ENCODE measurements at regions not wholly inside any gene's neighbourhood (a gene's known extent, or its start where the extent isn't known, plus 50 kb on each side); places are given as distances from the start of the nearest gene placed in this dataset.

DNA sequence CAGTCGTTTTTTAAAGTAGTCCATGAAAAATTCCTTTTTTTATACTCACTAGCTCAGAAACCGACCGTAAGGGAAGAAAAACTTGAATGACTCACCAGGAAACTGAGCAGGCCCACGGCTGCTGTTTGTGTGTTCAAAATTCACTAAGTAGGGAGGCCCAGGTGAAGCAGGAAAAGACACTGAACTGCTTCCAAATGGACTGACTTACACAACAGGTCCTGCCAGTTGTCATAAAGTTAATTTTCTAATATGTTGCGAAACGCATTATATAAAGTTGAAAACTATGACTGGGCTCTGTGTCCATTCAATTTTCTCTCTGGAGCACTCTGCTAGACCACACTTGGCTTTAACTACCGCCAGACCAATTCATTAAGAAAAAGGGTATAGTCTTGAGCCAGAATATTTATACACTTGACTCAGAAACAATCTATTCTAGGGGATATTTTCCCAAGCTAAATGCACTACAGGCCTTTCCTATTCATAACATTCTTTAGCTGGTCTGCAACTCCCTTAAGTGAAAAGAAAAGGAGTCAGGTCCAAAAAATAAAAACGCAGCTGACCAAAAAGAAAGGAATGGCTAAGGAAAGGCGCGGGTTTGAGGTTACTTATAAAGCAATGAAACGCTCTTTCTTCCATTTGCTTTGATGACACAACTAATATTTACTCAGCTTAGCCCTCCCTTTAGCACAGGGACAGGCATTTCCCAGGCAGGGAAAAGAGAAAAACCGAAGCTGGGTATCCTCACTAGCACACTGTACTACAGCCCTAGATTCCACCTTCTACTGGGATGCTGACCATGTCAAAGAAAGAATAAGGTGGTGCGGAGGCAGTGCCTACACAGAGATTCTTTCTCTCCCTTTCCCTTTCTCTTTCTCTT lies 306.3 kb upstream of the ESRRG start:
- DNase-seq: no peak

DNA sequence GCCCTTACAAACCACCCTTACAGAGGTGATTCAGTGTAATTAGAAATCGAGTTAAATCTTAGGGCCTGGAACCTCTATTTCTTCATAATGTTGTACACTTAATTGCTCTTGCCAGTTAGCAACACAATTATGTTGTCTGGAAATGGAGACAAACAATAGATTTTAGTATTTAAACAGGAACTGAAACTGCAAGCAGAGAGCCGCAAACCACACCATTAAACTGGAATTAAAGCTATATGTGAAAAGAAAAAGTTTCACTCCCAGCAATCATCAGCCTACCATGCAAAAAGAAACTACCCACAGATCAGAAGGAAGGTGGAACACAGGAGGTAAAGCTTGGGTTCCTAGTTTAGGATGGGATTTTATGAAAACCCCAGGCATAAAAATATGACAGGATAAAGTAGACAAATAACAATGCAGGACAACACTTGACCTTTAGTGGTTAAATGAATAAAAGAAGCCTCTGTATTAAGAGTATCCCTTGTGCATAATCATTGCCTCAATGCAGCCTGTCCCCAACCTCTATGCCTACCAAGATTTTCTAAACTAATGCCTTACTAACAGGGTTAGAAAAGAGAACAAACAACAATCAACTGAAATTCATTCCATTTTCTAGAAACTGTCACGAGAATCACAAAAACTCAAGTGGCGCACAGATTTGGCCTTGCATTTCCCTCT lies 304.3 kb upstream of the ESRRG start:
- no peak for DNase-seq

DNA sequence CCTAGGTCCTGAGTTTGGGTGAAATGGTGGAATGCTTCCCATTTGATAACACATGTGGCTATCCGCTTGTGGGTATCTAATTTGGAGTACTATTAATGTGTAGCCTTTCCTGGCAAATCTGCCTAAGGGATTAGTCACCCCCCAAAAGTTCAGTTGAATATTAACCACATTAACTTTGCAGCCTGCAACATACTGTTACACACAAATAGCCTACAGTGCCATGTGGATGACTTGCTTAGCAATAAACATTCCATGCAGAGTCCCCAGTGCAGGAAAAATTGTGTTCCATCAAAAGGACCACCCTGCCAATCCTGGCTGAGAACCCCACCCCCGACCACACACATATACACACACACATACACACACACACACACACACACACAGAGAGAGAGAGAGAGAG lies 303.3 kb upstream of the ESRRG start:
- DNase-seq: no peak

DNA sequence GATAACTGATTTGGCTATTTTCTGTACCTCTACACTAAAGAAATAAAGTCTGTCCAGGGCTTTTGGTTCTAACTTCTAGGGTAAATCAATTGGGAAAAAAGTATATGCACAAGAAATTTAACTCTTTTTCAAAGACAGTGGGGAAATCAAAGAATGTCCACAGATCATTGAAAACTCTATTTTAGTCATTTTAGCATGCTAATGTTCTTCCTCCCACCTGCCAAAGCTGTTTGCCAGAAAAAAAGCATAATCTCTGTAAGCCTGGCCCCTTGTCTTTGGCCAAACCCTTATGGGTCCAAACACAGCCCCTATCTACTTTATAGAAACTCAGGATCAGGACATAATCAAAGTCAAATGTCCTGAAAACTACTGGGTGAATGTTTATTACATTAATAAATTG lies 302.2 kb upstream of the ESRRG start:
- DNase-seq: no peak

- no peak for DNase-seq
Observed at GRCh38 chr1:217024911-217025310, 301.7 kb upstream of the ESRRG start.

GRCh38 chr1:217021956-217022355 lies 298.7 kb upstream of the ESRRG start:
- no peak for DNase-seq

DNA sequence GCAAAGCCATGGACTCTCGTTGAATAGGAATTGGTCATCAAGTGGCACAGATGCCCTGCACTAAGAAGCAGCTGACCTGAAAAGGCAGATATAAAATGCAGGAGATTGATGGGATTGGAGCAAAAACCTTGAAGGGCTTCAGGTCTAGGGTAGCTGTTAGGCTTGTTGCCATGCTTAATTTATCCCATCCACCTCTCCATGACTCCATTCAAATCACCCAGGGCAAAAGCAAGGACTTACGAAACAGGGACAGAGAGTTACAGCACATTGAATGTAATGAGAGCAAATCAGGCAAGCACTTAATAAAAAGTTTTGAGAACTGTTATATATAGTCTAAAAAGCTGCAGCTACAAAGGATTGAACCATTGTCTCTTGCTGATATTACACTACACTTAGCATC lies 298.2 kb upstream of the ESRRG start:
- no peak for DNase-seq

DNA sequence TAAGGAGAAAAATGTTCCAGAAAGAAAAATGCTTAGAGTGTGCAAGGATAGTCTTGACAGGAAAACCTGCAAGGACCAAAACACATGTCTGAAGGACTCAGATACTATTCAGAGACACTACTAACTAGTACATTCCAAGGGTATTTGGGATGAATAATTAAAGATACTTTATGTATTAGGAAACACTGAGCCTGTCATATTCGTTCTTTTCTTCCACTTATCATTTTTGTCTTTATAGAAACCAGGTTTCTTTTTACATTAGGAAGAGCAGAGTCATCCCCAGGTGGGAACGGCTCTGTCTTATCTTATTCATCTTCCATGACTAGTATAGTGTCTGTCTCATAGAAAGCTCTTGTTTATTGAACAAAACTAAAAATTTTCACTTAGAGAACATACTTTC lies 296.2 kb upstream of the ESRRG start:
- DNase-seq: no peak

GRCh38 chr1:217018648-217019047 lies 295.4 kb upstream of the ESRRG start:
- no peak for DNase-seq

GRCh38 chr1:217017165-217017564 lies 293.9 kb upstream of the ESRRG start:
- no peak for DNase-seq

- no peak for DNase-seq
Observed at GRCh38 chr1:217014066-217014465, 290.8 kb upstream of the ESRRG start.

GRCh38 chr1:217012659-217013058 lies 289.4 kb upstream of the ESRRG start:
- no peak for DNase-seq

GRCh38 chr1:217011097-217011496 lies 287.9 kb upstream of the ESRRG start:
- no peak for DNase-seq

GRCh38 chr1:217010253-217010652 lies 287.0 kb upstream of the ESRRG start:
- DNase-seq: no peak

DNA sequence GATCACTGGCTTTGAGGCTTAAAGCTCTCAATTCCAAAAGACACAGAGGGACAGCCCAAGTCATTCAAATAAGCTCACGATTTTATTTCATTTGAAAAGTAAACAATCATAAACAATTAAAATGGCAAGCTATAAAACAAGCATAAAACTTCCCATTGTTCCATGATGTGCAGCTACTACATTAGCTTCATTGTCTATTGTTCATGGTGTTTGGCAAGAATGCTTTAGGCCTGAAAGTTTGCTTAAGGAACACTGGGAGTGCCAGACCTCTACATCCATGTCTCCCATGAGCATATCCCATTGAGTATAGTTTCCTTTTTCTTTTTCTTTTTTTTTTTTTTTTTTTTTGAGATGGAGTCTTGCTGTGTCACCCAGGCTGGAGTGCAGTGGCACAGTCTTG lies 286.1 kb upstream of the ESRRG start:
- no peak for DNase-seq

DNA sequence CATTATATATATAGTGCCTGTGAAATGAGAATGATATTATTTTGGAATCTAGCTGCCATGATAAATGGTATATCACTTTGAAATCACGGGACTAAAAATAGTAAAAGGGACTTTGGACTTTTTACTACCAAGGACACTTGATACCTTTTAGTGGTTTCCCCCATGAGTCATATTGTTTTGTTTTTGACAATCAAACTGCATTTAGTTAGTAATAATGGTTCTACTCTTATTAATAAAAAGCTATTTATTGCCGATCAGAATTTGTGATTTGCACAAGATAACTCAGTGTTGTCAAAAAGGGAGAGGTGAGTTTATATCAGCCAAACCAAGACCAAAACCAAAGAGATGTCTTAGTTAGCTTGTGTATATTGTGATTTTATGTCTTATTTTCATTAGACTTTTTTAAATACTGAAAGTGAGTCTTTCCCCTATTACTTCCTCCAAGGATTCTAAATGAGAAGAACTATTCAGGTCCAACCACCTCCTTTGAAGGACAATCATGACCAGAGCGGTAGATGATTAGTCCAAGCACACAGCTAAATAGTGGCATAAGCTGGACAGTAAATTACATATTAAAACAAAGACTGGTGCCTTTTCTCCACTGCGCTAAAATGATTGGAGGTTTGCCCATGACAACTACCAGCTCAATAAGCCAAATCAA lies 281.7 kb upstream of the ESRRG start:
- no peak for DNase-seq

DNA sequence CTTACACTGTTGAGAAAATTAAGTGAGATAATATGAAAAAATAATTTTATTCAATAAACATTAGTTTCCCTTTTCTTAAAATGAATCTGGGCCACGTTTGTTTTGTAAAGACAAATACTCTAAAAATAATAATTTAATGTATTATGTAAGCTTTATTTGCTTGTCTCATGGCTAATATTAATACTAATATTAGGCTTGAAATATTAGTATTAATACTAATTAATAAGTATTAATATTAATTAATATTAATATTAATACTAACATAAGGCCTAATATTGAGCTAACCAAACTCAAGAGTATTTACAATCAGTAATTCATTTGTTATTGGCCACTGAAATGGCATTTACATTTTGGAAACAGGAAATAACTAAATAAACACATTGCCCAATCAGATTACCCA lies 280.1 kb upstream of the ESRRG start:
- DNase-seq: no peak

- no peak for DNase-seq
Observed at GRCh38 chr1:216997831-216998230, 274.6 kb upstream of the ESRRG start.

DNA sequence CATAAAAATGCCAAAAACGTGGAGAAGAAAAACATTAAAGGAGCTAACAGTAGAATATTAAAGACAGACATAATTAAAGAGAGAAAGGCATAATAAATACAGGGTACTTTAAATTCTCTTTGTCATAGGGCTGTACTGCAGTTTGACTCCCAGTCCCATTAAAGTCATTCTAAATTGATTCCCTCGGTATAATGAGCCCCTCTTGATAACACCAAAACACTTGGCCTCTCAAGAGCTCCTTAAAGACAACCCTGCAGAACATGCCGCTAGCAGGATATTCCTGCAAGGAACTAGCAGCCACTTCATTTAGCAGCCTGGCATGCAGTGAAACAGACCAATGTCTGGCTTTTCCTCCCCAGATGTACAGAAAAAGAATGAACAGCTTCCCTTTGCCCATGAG lies 273.8 kb upstream of the ESRRG start:
- DNase-seq: no peak

GRCh38 chr1:216984536-216984935 lies 261.3 kb upstream of the ESRRG start:
- no peak for DNase-seq

DNA sequence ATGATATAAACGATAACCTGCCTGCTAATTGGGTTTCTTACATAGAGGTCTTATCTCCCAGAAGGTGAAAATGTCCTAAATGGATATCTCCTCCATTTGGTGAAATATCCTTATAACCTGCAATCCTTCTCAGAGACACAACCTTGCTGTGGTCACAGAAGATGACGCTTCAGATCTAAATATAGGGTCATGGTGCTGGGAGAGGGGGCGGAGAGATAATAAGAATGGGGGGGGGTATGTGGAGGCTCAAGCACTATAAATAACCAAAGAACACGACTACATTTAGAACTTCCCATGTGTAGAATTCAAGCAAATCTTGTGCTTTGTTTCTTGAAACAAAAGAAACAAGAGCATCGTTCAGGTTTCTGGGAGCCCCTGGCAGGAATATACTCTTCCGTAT lies 260.6 kb upstream of the ESRRG start:
- DNase-seq: no peak

GRCh38 chr1:216961516-216961915 lies 238.3 kb upstream of the ESRRG start:
- DNase-seq: no peak

- DNase-seq: no peak
Observed at GRCh38 chr1:216960716-216961115, 237.5 kb upstream of the ESRRG start.

- no peak for DNase-seq
Observed at GRCh38 chr1:216958569-216958968, 235.3 kb upstream of the ESRRG start.
